ENCODE measurements at regions not wholly inside any gene's neighbourhood (a gene's known extent, or its start where the extent isn't known, plus 50 kb on each side); places are given as distances from the start of the nearest gene placed in this dataset.

DNA sequence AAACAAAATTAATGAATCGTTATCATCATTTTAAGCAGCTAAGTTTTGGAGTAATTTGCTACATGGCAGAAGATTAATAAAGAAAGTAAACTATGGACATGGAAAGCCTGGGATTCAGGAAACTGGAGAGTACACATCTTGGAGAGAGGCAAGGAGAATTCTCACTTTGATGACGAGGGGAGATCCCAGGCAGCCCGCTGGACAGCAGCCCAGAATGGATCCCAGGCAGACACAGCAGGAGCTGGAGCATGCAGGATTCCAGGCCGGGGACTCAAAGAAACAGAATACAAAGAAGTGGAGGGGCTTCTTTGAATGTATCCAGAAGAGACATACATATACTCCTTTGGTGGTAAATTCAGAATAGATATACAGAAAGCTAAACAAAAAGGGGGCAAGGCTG, 118.0 kb upstream of the ATP6AP2 start:
- Histone ChIP-seq H3K4me1 (ENCODE audit: control insufficient read depth in 1 of 2, insufficient read depth in 1 of 2, low read depth in 1 of 2, low read length in 1 of 2) (peaks cover 1 to 5% of the 10 kb centered on the region in 2 experiments), H3K4me3 (ENCODE audit: low read depth in 1 of 2, low read length in 1 of 2) (no peak overlapping the region), H3K27me3 (no peaks in the 10 kb centered on the region), H3K36me3 (no peaks in the 10 kb centered on the region), H3K9me3 (no peaks in the 10 kb centered on the region), H3K27ac (no peak overlapping the region)
- TF ChIP-seq, protein P1, sequence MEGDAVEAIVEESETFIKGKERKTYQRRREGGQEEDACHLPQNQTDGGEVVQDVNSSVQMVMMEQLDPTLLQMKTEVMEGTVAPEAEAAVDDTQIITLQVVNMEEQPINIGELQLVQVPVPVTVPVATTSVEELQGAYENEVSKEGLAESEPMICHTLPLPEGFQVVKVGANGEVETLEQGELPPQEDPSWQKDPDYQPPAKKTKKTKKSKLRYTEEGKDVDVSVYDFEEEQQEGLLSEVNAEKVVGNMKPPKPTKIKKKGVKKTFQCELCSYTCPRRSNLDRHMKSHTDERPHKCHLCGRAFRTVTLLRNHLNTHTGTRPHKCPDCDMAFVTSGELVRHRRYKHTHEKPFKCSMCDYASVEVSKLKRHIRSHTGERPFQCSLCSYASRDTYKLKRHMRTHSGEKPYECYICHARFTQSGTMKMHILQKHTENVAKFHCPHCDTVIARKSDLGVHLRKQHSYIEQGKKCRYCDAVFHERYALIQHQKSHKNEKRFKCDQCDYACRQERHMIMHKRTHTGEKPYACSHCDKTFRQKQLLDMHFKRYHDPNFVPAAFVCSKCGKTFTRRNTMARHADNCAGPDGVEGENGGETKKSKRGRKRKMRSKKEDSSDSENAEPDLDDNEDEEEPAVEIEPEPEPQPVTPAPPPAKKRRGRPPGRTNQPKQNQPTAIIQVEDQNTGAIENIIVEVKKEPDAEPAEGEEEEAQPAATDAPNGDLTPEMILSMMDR (IDR thresholded peaks at IDR 0.05), result no peak

DNA sequence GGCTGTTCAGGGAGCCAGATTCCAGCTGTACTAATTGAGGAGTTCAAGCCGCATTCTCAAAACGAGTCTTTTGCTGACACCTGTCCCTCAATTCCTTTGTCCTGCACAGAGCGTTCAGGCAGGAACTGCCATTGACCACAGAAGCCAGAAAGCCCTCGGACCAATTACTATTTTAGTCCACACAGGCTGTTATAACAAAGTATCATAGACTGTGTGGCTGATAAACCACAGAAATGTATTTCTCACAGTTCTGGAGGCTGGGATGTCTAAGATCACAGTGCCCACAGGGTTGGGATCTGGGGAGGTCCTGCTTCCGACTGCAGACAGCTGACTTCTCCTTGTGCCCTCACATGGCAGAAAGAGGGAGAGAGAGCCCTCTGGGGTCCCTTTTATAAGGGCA, 119.8 kb upstream of the ATP6AP2 start:
- no peaks in the 10 kb centered on the region for H3K9me3 ChIP-seq
- H3K27ac ChIP-seq, result no peak overlapping the region
- no peak overlapping the region for H3K4me3 ChIP-seq (ENCODE audit: low read depth in 1 of 2, low read length in 1 of 2)
- TF ChIP-seq, protein P1 (IDR thresholded peaks at IDR 0.05), result no peak
- H3K36me3 ChIP-seq, result no peaks in the 10 kb centered on the region
- H3K27me3 ChIP-seq, result no peaks in the 10 kb centered on the region
- H3K4me1 ChIP-seq (ENCODE audit: control insufficient read depth in 1 of 2, insufficient read depth in 1 of 2, low read depth in 1 of 2, low read length in 1 of 2), result no peaks in the 10 kb centered on the region

DNA sequence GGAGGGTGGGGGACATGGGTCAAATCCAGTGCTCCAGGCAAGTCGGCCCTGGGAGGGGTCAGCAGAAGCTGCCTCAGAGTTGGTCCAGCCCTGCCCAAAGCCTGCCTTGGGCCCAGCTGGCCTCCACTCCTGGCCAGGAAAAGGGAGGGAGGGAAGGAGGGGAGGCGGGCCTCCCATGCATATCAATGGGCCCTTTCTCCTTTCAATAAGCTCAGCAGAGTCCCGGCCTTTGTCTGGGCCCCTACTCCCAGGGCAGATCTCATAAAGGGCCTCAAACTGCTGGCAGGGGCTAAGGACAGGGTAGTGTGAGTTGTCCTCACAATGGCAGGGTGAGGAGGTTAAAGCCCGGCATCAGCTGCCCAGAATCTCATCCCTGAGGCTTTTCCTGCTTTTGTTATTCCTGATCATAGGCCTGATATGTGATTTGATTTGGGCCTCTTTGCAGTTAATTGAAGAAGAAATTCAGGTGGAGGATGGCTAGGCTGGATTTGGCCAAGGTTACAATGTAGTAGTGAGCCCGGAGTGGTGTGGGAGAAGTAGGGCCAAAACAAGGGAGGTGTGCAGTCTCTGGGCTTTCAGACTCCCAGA, 121.1 kb upstream of the ATP6AP2 start:
- Histone ChIP-seq H3K4me3 (ENCODE audit: low read depth in 1 of 2, low read length in 1 of 2) (no peak overlapping the region), H3K27ac (no peak overlapping the region), H3K9me3 (no peaks in the 10 kb centered on the region), H3K4me1 (ENCODE audit: control insufficient read depth in 1 of 2, insufficient read depth in 1 of 2, low read depth in 1 of 2, low read length in 1 of 2) (no peaks in the 10 kb centered on the region), H3K27me3 (no peaks in the 10 kb centered on the region), H3K36me3 (no peaks in the 10 kb centered on the region)
- TF ChIP-seq, protein P1 (IDR thresholded peaks at IDR 0.05), result no peak

DNA sequence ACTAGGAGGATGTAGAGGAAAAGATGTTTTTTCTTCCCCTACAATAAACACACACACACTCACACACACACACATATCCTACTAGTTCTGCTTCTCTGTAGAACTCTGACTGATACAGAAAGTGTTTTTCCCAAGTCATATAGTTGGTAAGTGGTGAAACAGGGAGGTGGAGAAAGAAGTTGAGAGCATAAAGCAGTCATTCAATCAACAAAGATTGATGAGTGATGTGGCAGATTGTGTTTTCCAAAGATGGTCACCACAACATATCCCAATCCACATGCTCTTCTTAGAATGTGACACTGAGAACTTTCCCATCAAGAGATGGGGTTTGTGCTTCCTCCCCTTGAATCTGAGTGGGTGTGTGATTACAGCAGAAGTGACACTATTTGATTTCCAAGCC, 123.4 kb upstream of the ATP6AP2 start:
- Histone ChIP-seq H3K27me3 (no peaks in the 10 kb centered on the region), H3K36me3 (no peaks in the 10 kb centered on the region), H3K4me1 (ENCODE audit: control insufficient read depth in 1 of 2, insufficient read depth in 1 of 2, low read depth in 1 of 2, low read length in 1 of 2) (no peaks in the 10 kb centered on the region), H3K4me3 (ENCODE audit: low read depth in 1 of 2, low read length in 1 of 2) (no peak overlapping the region), H3K9me3 (no peaks in the 10 kb centered on the region), H3K27ac (no peak overlapping the region)
- TF ChIP-seq, protein P1 (IDR thresholded peaks at IDR 0.05), result no peak

DNA sequence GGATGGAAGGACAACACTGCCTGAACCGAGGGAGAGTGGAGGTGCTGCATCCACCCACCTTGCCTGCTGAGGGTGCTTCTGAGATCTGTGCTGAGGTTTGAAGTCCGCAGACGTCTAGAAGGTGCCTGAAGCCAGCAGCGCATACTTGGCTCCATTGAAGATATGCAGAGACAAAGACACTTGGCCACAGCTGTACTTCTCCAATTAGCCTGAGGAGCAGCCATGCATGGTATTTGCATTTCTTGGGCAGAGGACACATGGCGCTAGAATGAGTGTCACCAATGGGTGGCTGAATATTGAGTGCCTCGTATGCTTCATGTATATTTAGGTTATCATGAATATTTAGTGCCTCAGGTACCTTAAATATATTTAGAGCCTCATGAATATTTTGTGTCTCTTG, 128.7 kb upstream of the ATP6AP2 start:
- TF ChIP-seq, protein P1 (IDR thresholded peaks at IDR 0.05), result no peak
- no peak overlapping the region for H3K4me3 ChIP-seq (ENCODE audit: low read depth in 1 of 2, low read length in 1 of 2)
- no peaks in the 10 kb centered on the region for H3K9me3 ChIP-seq
- H3K36me3 ChIP-seq, result no peaks in the 10 kb centered on the region
- H3K27ac ChIP-seq, result no peak overlapping the region
- no peaks in the 10 kb centered on the region for H3K27me3 ChIP-seq
- no peaks in the 10 kb centered on the region for H3K4me1 ChIP-seq (ENCODE audit: control insufficient read depth in 1 of 2, insufficient read depth in 1 of 2, low read depth in 1 of 2, low read length in 1 of 2)
